HEK293 (cell line): ENCODE measurements at regions not wholly inside any gene's neighbourhood (a gene's known extent, or its start where the extent isn't known, plus 50 kb on each side); places are given as distances from the start of the nearest gene placed in this dataset.
"Not testable (repeated sequence)": the region's sequence is repeated elsewhere in the genome, so short reads cannot be mapped to it uniquely, and the experiment has no call there.

ENCODE experiments used
- CTCF ChIA-PET: fragments of 350-600 bp; formaldehyde crosslinking; extraction: SDS; loops from one replicate; lab custom pipeline; 2021; ENCODE audit warnings: antibody characterized with exemption; lab: Yijun Ruan, JAX
- POLR2A ChIA-PET: fragments of 300-600 bp; formaldehyde crosslinking; extraction: SDS; loops from one replicate; lab custom pipeline; 2020; ENCODE audit warnings: antibody characterized with exemption, inconsistent platforms; lab: Yijun Ruan, JAX
- H3K27ac ChIP-seq: fragments of 200-500 bp; sonication (Bioruptor generic); 2 replicates; pipeline ENCODE4 v1.5.1; 2014; ENCODE audit warnings: low read depth, low read length, control low read depth, inconsistent platforms; ENCODE audit errors: extremely low read depth
- H3K36me3 ChIP-seq, 2 experiments: fragments of 200-500 bp in 1 of 2; sonication (Bioruptor generic) in 1 of 2; 1 replicate in 1 of 2; 2 replicates in 1 of 2; pipeline ENCODE4 v1.5.1; 2014 to 2017; ENCODE audit warnings: inconsistent platforms in 2 of 2, low read length in 2 of 2; ENCODE audit not compliant: control insufficient read depth in 2 of 2, insufficient read depth in 1 of 2
- H3K4me1 ChIP-seq: fragments of 200-500 bp; sonication (Bioruptor generic); 2 replicates; pipeline ENCODE4 v1.5.1; 2014; ENCODE audit warnings: mild to moderate bottlenecking, low read length, inconsistent platforms; ENCODE audit not compliant: control insufficient read depth, insufficient read depth
- H3K4me3 ChIP-seq: 2 replicates; pipeline ENCODE4 v1.5.1; 2011; ENCODE audit warnings: low read depth, mild to moderate bottlenecking, control low read depth, low read length, moderate library complexity
- H3K9me3 ChIP-seq: fragments of 200-500 bp; sonication (Bioruptor generic); 2 replicates; pipeline ENCODE4 v1.5.1; 2014; ENCODE audit warnings: low read depth, low read length, inconsistent platforms; ENCODE audit not compliant: control insufficient read depth, insufficient read depth
- MEIS1 ChIP-seq: sonication (generic); formaldehyde crosslinking; IDR thresholded peaks from 2 replicates; pipeline ENCODE4 v1.8.1; 2022; ENCODE audit warnings: missing genetic modification reagents, mild to moderate bottlenecking, borderline replicate concordance
- ZBTB17 ChIP-seq: fragments of 450-650 bp; formaldehyde crosslinking; IDR thresholded peaks from 2 replicates; pipeline ENCODE4 v1.5.1; 2016; ENCODE audit warnings: missing biosample characterization, missing genetic modification characterization
- ZBTB7A ChIP-seq: fragments of 450-650 bp; formaldehyde crosslinking; IDR thresholded peaks from 2 replicates; pipeline ENCODE4 v1.5.1; 2016; ENCODE audit warnings: low read depth, missing biosample characterization, missing genetic modification characterization
- ZNF10 ChIP-seq: fragments of 450-650 bp; formaldehyde crosslinking; IDR thresholded peaks from 2 replicates; pipeline ENCODE4 v1.5.1; 2017; ENCODE audit warnings: missing biosample characterization, missing genetic modification characterization
- ZNF23 ChIP-seq: fragments of 450-650 bp; formaldehyde crosslinking; IDR thresholded peaks from 2 replicates; pipeline ENCODE4 v1.5.1; 2016; ENCODE audit warnings: missing biosample characterization, missing genetic modification characterization, borderline replicate concordance
- ZNF239 ChIP-seq: fragments of 450-650 bp; formaldehyde crosslinking; IDR thresholded peaks from 2 replicates; pipeline ENCODE4 v1.5.1; 2016; ENCODE audit warnings: missing biosample characterization, missing genetic modification characterization
- ZNF510 ChIP-seq: fragments of 450-650 bp; formaldehyde crosslinking; IDR thresholded peaks from 2 replicates; pipeline ENCODE4 v1.5.1; 2018; ENCODE audit warnings: mild to moderate bottlenecking, missing genetic modification characterization, missing biosample characterization; ENCODE audit not compliant: insufficient replicate concordance
- ZNF626 ChIP-seq: fragments of 450-650 bp; sonication (Bioruptor Pico); formaldehyde crosslinking; IDR thresholded peaks from 2 replicates; pipeline ENCODE4 v1.5.1; 2018; ENCODE audit warnings: missing biosample characterization, missing genetic modification characterization, inconsistent platforms
- ZNF707 ChIP-seq: fragments of 450-650 bp; formaldehyde crosslinking; IDR thresholded peaks from 2 replicates; pipeline ENCODE4 v1.5.1; 2016; ENCODE audit warnings: missing biosample characterization, missing genetic modification characterization
- ZNF747 ChIP-seq: fragments of 450-650 bp; formaldehyde crosslinking; IDR thresholded peaks from 2 replicates; pipeline ENCODE4 v1.5.1; 2016; ENCODE audit warnings: missing biosample characterization, missing genetic modification characterization
- TF ChIP-seq, protein P1 (sequence below): fragments of 450-650 bp; formaldehyde crosslinking; IDR thresholded peaks from 2 replicates; pipeline ENCODE4 v1.5.1; 2016; ENCODE audit warnings: missing biosample characterization, missing genetic modification characterization, low read depth
- TF ChIP-seq, protein P2 (sequence below): fragments of 450-650 bp; formaldehyde crosslinking; IDR thresholded peaks from 2 replicates; pipeline ENCODE4 v1.5.1; 2017; ENCODE audit warnings: missing biosample characterization, missing genetic modification characterization
- TF ChIP-seq, protein P3 (sequence below): fragments of 450-650 bp; formaldehyde crosslinking; IDR thresholded peaks from 2 replicates; pipeline ENCODE4 v1.5.1; 2016; ENCODE audit warnings: missing biosample characterization, missing genetic modification characterization, borderline replicate concordance

DNA sequence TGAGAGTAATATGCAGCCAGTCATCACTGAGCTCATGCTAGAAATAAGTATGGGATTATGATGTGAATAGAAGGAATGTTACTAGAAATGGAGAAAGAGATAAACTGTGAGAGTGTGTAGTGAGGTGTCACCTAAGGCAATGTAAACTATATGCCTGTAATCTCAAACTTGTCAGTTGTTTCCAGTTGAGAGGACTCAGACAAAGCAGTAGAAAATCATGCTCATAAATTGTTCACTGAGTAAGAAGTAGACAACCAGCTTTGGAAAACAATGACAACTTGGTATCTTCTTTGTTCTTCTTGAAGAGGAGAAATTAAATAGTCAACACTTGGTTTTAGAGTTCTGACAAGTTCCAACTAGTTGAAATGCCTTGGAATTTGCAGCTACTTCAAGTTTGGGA is 148.5 kb upstream of the OR4E1 start:
- no peak overlapping the region for H3K27ac ChIP-seq
- peaks cover 3% of the 10 kb centered on the region; the same call in 1 of the 2 replicates for H3K4me1 ChIP-seq
- H3K36me3 ChIP-seq = no peaks in the 10 kb centered on the region
- no peaks in the 10 kb centered on the region for H3K9me3 ChIP-seq
- CTCF ChIA-PET = interaction anchor here (1.0 to 1.1 kb wide), 2 partner anchors 13 to 73 kb away, joined by 3 to 4 read pairs; no protein-coding TSS in a partner anchor
- H3K4me3 ChIP-seq = no peak overlapping the region
- TF ChIP-seq ZNF626 (tag by site-specific recombination) = no peak
- peak; percentile 74; the same call in 1 of the 2 replicates for TF ChIP-seq MEIS1 (CRISPR knock-in tag)
- TF ChIP-seq, all 188 proteins: peak for 1
- POLR2A ChIA-PET = interaction anchor here (0.6 to 1.0 kb wide), 2 partner anchors 30 to 289 kb away, joined by 3 to 10 read pairs; no protein-coding TSS in a partner anchor

DNA sequence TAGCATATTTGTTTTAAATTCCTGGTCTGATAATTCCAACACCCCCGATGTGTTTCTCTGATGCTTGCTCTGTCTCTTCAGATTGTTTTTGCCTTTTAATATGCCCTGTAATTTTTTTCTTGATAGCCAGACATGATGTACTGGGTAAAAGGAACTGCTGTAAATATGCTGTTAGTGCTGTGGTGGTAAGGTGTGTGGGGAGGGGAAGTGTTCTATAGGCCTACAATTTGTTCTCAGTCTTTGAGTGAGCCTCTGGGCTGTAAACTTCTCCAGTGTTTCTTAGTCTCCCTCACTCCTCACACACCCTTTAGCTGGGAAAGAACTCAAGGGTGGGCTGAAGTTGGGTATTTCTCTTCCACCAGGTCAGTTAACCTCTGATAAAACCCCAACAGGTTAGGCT is 147.0 kb upstream of the OR4E1 start:
- TF ChIP-seq ZNF10 (tag by site-specific recombination) (no peak), ZNF239 (tag by site-specific recombination) (no peak), ZNF747 (tag by site-specific recombination) (no peak), ZNF23 (tag by site-specific recombination) (no peak), ZNF510 (tag by site-specific recombination) (no peak), ZBTB7A (tag by site-specific recombination) (no peak)
- TF ChIP-seq, protein P1, sequence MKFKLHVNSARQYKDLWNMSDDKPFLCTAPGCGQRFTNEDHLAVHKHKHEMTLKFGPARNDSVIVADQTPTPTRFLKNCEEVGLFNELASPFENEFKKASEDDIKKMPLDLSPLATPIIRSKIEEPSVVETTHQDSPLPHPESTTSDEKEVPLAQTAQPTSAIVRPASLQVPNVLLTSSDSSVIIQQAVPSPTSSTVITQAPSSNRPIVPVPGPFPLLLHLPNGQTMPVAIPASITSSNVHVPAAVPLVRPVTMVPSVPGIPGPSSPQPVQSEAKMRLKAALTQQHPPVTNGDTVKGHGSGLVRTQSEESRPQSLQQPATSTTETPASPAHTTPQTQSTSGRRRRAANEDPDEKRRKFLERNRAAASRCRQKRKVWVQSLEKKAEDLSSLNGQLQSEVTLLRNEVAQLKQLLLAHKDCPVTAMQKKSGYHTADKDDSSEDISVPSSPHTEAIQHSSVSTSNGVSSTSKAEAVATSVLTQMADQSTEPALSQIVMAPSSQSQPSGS (tag by site-specific recombination) = no peak
- POLR2A ChIA-PET = no interaction called here
- Histone ChIP-seq H3K4me3 (no peak overlapping the region), H3K4me1 (peaks cover 3% of the 10 kb centered on the region; the same call in 1 of the 2 replicates), H3K27ac (no peak overlapping the region), H3K36me3 (no peaks in the 10 kb centered on the region), H3K9me3 (no peaks in the 10 kb centered on the region)
- CTCF ChIA-PET = interaction anchor here (0.9 to 2.4 kb wide), 3 partner anchors 24 to 32 kb away, joined by 3 to 10 read pairs (median 3); no protein-coding TSS in a partner anchor

DNA sequence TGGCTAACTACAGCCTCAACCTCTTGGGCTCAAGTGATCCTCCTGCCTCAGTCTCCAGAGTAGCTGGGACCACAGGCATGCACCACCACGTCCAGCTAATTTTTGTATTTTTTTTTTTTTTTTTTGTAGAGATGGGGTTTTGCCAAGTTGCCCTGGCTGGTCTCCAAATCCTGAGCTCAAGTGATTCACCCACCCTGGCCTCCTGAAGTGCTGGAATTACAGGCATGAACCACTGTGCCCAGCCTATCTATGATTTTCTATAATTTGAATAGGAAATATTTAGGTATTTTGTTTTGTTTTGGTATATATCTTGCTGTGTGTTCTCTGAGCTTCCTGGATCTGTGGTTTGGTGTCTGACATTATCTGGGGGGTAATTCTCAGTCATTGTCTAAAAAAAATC is 146.3 kb upstream of the OR4E1 start:
- H3K27ac ChIP-seq, H3K9me3 ChIP-seq, H3K4me1 ChIP-seq, POLR2A ChIA-PET, H3K36me3 ChIP-seq, H3K4me3 ChIP-seq: not testable (repeated sequence)
- CTCF ChIA-PET = interaction anchor here (0.9 to 2.4 kb wide), 5 partner anchors 12 to 52 kb away, joined by 3 to 10 read pairs (median 3); no protein-coding TSS in a partner anchor

DNA sequence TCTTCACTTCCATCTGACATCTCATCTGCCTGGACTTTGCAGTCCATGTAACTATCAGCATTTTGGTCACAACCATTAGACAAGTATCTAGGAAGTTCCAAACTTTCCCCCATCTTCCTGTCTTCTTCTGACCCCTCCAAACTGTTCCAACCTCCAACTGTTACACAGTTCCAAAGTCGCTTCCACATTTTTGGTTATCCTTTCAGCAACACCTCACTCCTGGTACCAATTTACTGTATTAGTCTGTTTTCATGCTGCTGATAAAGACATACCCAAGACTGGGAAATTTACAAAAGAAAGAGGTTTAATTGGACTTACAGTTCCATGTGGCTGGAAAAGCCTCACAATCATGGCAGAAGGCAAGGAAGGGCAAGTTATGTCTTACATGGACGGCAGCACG is 143.4 kb upstream of the OR4E1 start:
- H3K36me3 ChIP-seq, H3K27ac ChIP-seq, POLR2A ChIA-PET, H3K9me3 ChIP-seq, H3K4me1 ChIP-seq, H3K4me3 ChIP-seq: not testable (repeated sequence)
- CTCF ChIA-PET = interaction anchor here (1.4 kb wide), 1 partner anchor 9 kb away, joined by 10 read pairs; no protein-coding TSS in a partner anchor
- peak; percentile 81 for TF ChIP-seq ZNF707

DNA sequence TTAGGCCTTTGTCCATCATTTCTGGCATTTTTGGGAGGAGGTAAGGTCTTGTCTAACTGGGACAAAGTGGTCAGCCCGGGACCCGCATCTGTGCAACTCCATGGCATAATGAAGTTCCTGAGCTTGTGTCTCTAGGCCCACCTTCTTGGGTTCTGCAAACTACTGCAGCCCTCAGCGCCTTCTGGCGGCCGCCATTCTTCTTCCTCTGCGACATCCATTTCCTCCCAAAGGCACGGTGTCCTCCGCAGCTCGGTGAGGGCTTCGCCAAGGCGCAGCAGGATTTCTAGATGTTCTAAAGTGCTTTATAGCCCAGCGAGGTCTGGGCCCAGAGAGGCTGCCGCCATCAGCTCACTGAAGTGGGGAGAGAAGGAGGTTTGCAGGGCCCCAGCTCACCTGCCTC is 134.4 kb upstream of the OR4E1 start:
- no peaks in the 10 kb centered on the region for H3K9me3 ChIP-seq
- ChIA-PET CTCF (interaction anchor here (1.2 kb wide), 1 partner anchor 11 kb away, joined by 3 read pairs; no protein-coding TSS in a partner anchor), POLR2A (no interaction called here)
- no peak overlapping the region for H3K27ac ChIP-seq
- H3K4me3 ChIP-seq = no peak overlapping the region
- no peaks in the 10 kb centered on the region; a peak in 1 of 3 replicates for H3K36me3 ChIP-seq
- no peaks in the 10 kb centered on the region for H3K4me1 ChIP-seq
- TF ChIP-seq ZBTB17 (tag by site-specific recombination) = no peak
- TF ChIP-seq, protein P2, sequence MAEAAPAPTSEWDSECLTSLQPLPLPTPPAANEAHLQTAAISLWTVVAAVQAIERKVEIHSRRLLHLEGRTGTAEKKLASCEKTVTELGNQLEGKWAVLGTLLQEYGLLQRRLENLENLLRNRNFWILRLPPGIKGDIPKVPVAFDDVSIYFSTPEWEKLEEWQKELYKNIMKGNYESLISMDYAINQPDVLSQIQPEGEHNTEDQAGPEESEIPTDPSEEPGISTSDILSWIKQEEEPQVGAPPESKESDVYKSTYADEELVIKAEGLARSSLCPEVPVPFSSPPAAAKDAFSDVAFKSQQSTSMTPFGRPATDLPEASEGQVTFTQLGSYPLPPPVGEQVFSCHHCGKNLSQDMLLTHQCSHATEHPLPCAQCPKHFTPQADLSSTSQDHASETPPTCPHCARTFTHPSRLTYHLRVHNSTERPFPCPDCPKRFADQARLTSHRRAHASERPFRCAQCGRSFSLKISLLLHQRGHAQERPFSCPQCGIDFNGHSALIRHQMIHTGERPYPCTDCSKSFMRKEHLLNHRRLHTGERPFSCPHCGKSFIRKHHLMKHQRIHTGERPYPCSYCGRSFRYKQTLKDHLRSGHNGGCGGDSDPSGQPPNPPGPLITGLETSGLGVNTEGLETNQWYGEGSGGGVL (tag by site-specific recombination) = no peak
- TF ChIP-seq, protein P3, sequence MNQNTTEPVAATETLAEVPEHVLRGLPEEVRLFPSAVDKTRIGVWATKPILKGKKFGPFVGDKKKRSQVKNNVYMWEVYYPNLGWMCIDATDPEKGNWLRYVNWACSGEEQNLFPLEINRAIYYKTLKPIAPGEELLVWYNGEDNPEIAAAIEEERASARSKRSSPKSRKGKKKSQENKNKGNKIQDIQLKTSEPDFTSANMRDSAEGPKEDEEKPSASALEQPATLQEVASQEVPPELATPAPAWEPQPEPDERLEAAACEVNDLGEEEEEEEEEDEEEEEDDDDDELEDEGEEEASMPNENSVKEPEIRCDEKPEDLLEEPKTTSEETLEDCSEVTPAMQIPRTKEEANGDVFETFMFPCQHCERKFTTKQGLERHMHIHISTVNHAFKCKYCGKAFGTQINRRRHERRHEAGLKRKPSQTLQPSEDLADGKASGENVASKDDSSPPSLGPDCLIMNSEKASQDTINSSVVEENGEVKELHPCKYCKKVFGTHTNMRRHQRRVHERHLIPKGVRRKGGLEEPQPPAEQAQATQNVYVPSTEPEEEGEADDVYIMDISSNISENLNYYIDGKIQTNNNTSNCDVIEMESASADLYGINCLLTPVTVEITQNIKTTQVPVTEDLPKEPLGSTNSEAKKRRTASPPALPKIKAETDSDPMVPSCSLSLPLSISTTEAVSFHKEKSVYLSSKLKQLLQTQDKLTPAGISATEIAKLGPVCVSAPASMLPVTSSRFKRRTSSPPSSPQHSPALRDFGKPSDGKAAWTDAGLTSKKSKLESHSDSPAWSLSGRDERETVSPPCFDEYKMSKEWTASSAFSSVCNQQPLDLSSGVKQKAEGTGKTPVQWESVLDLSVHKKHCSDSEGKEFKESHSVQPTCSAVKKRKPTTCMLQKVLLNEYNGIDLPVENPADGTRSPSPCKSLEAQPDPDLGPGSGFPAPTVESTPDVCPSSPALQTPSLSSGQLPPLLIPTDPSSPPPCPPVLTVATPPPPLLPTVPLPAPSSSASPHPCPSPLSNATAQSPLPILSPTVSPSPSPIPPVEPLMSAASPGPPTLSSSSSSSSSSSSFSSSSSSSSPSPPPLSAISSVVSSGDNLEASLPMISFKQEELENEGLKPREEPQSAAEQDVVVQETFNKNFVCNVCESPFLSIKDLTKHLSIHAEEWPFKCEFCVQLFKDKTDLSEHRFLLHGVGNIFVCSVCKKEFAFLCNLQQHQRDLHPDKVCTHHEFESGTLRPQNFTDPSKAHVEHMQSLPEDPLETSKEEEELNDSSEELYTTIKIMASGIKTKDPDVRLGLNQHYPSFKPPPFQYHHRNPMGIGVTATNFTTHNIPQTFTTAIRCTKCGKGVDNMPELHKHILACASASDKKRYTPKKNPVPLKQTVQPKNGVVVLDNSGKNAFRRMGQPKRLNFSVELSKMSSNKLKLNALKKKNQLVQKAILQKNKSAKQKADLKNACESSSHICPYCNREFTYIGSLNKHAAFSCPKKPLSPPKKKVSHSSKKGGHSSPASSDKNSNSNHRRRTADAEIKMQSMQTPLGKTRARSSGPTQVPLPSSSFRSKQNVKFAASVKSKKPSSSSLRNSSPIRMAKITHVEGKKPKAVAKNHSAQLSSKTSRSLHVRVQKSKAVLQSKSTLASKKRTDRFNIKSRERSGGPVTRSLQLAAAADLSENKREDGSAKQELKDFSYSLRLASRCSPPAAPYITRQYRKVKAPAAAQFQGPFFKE (tag by site-specific recombination) = no peak
